Type B pancreatic cell (in vitro differentiated cells): ENCODE measurements at regions not wholly inside any gene's neighbourhood (a gene's known extent, or its start where the extent isn't known, plus 50 kb on each side); places are given as distances from the start of the nearest gene placed in this dataset.

Source experiments
- DNase-seq: peaks from one replicate; pipeline ENCODE4 v3.0.0; 2021; ENCODE audit warnings: mixed read lengths; ENCODE audit not compliant: unreplicated experiment; ENCODE audit errors: extremely low spot score
- H3K27ac Mint-ChIP-seq: 2 replicates; pipeline ENCODE4 v1.8.0; 2021; ENCODE audit warnings: mild to moderate bottlenecking, mixed read lengths
- H3K27me3 Mint-ChIP-seq: 2 replicates; pipeline ENCODE4 v1.8.0; 2021; ENCODE audit warnings: mixed read lengths
- H3K36me3 Mint-ChIP-seq: 2 replicates; pipeline ENCODE4 v1.8.0; 2021; ENCODE audit warnings: mixed read lengths
- H3K4me1 Mint-ChIP-seq: one replicate; pipeline ENCODE4 v1.8.0; 2021; ENCODE audit warnings: mixed read lengths; ENCODE audit not compliant: unreplicated experiment
- H3K4me3 Mint-ChIP-seq: 2 replicates; pipeline ENCODE4 v1.8.0; 2021; ENCODE audit warnings: mild to moderate bottlenecking, mixed read lengths
- H3K9me3 Mint-ChIP-seq: 2 replicates; pipeline ENCODE4 v1.8.0; 2021; ENCODE audit warnings: mixed read lengths
- CTCF ChIP-seq: fragments of 200-600 bp; sonication (generic); conservative IDR thresholded peaks from 2 replicates; pipeline ENCODE4 v1.5.0; 2021; ENCODE audit warnings: antibody characterized with exemption, mild to moderate bottlenecking

- no peak overlapping the region for H3K27ac Mint-ChIP-seq
- no peaks in the 10 kb centered on the region for H3K27me3 Mint-ChIP-seq
- H3K4me1 Mint-ChIP-seq = no peaks in the 10 kb centered on the region
- H3K4me3 Mint-ChIP-seq = no peak overlapping the region
- H3K9me3 Mint-ChIP-seq = peaks cover 7% of the 10 kb centered on the region
- H3K36me3 Mint-ChIP-seq = no peaks in the 10 kb centered on the region
- TF ChIP-seq CTCF = no peak
- no peak for DNase-seq
Observed at GRCh38 chr2:149677416-149677815, 89.8 kb upstream of the MMADHC start.

- Mint-ChIP-seq H3K27me3 (no peaks in the 10 kb centered on the region), H3K36me3 (no peaks in the 10 kb centered on the region), H3K4me3 (no peak overlapping the region), H3K9me3 (peaks cover 4% of the 10 kb centered on the region), H3K4me1 (no peaks in the 10 kb centered on the region), H3K27ac (no peak overlapping the region)
- DNase-seq = no peak
- TF ChIP-seq CTCF = no peak
Observed at GRCh38 chr2:149670086-149670485, 82.5 kb upstream of the MMADHC start.

- DNase-seq = no peak
- Mint-ChIP-seq H3K27ac (no peak overlapping the region), H3K9me3 (no peaks in the 10 kb centered on the region), H3K27me3 (no peaks in the 10 kb centered on the region), H3K4me3 (no peak overlapping the region), H3K4me1 (no peaks in the 10 kb centered on the region), H3K36me3 (no peaks in the 10 kb centered on the region)
- TF ChIP-seq CTCF = no peak
Observed at GRCh38 chr2:149666809-149667320, 79.3 kb upstream of the MMADHC start.

- DNase-seq = no peak
- no peaks in the 10 kb centered on the region for H3K4me1 Mint-ChIP-seq
- H3K27ac Mint-ChIP-seq = no peak overlapping the region
- H3K27me3 Mint-ChIP-seq = no peaks in the 10 kb centered on the region
- no peak for TF ChIP-seq CTCF
- no peaks in the 10 kb centered on the region for H3K36me3 Mint-ChIP-seq
- H3K4me3 Mint-ChIP-seq = no peak overlapping the region
- H3K9me3 Mint-ChIP-seq = no peaks in the 10 kb centered on the region
Observed at GRCh38 chr2:149664896-149665295, 77.3 kb upstream of the MMADHC start.

- H3K4me3 Mint-ChIP-seq = no peak overlapping the region
- no peaks in the 10 kb centered on the region for H3K4me1 Mint-ChIP-seq
- no peak overlapping the region for H3K27ac Mint-ChIP-seq
Observed at GRCh38 chr2:149662556-149662955, 75.0 kb upstream of the MMADHC start.

More at GRCh38 chr2:149662556-149662955, 75.0 kb upstream of the MMADHC start:
- Mint-ChIP-seq H3K27me3 (no peaks in the 10 kb centered on the region), H3K9me3 (no peaks in the 10 kb centered on the region), H3K36me3 (no peaks in the 10 kb centered on the region)
- DNase-seq = no peak
- no peak for TF ChIP-seq CTCF
